ENCODE measurements at regions not wholly inside any gene's neighbourhood (a gene's known extent, or its start where the extent isn't known, plus 50 kb on each side); places are given as distances from the start of the nearest gene placed in this dataset.

DNA sequence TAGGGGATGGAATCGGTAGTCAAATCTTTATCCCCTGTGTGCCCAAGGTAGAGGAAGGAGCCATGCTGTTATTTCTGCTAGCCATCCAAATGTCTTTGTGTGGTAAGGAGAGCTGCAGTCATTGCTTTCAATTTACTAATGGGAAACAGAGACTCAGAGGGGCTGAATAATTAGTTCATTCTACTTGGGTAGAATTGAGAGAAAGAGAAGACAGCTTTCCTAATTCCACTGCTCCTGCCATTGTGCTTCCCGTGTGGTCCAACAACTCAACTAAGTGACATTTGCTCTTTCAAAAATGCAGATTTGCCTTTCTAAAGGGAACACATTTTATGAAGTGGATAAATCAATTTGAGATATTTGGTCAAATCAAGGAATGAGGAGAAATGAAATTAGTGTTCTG, 136.1 kb downstream of the AQP4 start:
- Histone ChIP-seq H3K4me3 (no peak overlapping the region), H3K4me1 (no peaks in the 10 kb centered on the region), H3K27me3 (no peaks in the 10 kb centered on the region), H3K9me3 (no peaks in the 10 kb centered on the region), H3K27ac (no peak overlapping the region), H3K36me3 (no peaks in the 10 kb centered on the region)
- intact Hi-C loops (cut with DNase I): no loop called here
- TF ChIP-seq, protein P1, sequence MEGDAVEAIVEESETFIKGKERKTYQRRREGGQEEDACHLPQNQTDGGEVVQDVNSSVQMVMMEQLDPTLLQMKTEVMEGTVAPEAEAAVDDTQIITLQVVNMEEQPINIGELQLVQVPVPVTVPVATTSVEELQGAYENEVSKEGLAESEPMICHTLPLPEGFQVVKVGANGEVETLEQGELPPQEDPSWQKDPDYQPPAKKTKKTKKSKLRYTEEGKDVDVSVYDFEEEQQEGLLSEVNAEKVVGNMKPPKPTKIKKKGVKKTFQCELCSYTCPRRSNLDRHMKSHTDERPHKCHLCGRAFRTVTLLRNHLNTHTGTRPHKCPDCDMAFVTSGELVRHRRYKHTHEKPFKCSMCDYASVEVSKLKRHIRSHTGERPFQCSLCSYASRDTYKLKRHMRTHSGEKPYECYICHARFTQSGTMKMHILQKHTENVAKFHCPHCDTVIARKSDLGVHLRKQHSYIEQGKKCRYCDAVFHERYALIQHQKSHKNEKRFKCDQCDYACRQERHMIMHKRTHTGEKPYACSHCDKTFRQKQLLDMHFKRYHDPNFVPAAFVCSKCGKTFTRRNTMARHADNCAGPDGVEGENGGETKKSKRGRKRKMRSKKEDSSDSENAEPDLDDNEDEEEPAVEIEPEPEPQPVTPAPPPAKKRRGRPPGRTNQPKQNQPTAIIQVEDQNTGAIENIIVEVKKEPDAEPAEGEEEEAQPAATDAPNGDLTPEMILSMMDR (IDR thresholded peaks at IDR 0.05): no peak
- DNase-seq (no peak), ATAC-seq (no peak)

DNA sequence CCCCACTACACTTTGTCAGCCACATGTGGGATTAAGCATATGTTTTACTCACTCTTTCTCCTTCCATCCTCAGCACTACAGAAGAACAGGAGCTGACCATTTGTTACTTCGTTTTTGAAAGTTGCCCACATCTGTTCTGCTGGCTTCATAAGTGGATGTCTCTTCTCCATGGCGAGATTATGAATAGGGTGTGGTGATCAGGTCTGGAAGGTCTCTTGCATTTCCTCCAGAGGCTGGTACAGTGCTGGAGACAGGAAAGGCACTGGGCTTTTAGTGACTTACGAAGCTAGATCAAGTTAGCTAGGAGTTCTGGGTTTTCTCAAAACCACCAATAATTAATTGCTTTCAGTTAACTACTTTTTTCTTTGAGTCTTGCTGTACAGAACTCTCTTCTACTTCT, 136.5 kb downstream of the AQP4 start:
- H3K4me1 ChIP-seq: no peaks in the 10 kb centered on the region
- no peaks in the 10 kb centered on the region for H3K36me3 ChIP-seq
- no peak for DNase-seq
- H3K9me3 ChIP-seq: no peaks in the 10 kb centered on the region
- intact Hi-C loops (cut with DNase I): no loop called here
- ATAC-seq: no peak
- TF ChIP-seq, protein P1 (IDR thresholded peaks at IDR 0.05): no peak
- H3K4me3 ChIP-seq: no peak overlapping the region
- H3K27ac ChIP-seq: no peak overlapping the region
- H3K27me3 ChIP-seq: no peaks in the 10 kb centered on the region

DNA sequence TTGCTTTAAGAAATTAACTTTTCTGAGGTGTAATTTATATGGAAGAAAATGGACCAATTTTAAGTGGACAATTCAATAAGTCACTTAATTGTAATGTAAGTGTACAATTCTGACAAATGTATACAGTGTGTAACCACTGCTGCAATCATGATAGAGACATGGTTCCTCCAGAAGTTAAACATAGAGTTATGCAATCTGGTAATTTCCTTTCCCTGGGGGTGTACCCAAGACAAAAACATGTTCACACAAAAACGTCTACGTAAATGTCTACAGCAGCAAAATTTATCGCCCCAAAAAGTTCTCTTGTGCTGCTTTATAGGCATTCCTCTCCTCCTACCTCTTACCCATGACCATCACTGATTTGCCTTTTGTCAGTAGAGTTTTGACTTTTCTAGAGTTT, 141.5 kb downstream of the AQP4 start:
- no peak overlapping the region for H3K4me3 ChIP-seq
- TF ChIP-seq, protein P1 (IDR thresholded peaks at IDR 0.05): no peak
- no peak overlapping the region for H3K27ac ChIP-seq
- ATAC-seq (peak; percentile 49), DNase-seq (no peak)
- intact Hi-C loops (cut with DNase I): no loop called here
- H3K27me3 ChIP-seq: no peaks in the 10 kb centered on the region
- H3K4me1 ChIP-seq: no peaks in the 10 kb centered on the region
- no peaks in the 10 kb centered on the region for H3K36me3 ChIP-seq
- H3K9me3 ChIP-seq: no peaks in the 10 kb centered on the region

DNA sequence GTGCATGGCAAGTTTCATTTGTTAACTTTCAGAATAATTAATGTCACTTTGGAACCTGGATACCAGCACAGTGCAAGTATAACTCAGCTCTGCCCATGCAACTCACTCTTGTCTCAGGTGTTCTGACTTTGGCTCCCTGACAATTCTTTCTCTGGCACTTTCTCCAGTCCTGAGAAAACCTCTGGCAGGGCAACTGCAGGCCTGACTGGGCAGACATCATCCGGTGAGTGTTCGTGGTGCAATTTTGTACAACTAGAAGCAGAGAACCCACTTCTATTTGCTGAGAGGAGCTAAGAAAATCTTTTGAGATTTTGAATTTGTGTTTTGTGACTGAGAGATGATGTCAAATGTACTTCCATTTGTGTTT, 143.0 kb downstream of the AQP4 start:
- H3K4me1 ChIP-seq: no peaks in the 10 kb centered on the region
- no peaks in the 10 kb centered on the region for H3K9me3 ChIP-seq
- intact Hi-C loops (cut with DNase I): no loop called here
- no peaks in the 10 kb centered on the region for H3K27me3 ChIP-seq
- no peaks in the 10 kb centered on the region for H3K36me3 ChIP-seq
- H3K27ac ChIP-seq: no peak overlapping the region
- ATAC-seq (no peak), DNase-seq (no peak)
- TF ChIP-seq, protein P1 (IDR thresholded peaks at IDR 0.05): no peak
- H3K4me3 ChIP-seq: no peak overlapping the region

DNA sequence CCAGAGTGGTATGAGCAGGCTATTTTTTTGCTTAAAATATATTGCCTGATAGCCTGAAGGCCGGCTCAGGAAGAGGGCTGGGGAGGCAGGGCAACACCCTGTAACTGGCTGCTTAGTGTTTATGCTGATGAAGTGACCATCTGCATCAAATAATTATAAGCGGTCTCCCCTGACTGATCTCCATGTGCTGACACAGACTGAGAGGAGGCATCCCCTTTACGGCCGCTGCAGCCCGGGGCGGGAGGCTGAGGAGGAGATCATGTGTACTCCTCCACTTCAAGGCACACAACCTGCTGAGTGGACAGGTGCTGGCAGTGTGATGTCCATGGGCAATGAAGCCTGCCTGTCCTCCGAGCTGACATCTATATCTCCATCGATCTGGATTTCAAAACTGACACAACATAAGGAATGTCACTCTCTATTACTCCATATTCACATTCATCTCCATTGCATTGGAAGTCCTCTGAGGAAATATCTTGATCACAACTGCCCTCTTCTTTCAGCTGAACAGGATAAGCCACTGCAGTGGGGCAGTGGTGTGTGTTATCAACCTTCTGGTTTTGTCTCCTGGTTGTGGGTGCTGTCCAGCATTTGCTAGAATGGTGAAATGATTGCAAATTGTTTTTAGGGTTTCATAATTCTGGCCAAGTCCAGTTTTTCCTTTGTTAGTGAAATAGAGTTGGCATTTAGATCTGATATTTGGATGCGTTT, 143.5 kb downstream of the AQP4 start:
- Histone ChIP-seq H3K4me1 (no peaks in the 10 kb centered on the region), H3K27ac (no peak overlapping the region), H3K27me3 (no peaks in the 10 kb centered on the region), H3K4me3 (no peak overlapping the region), H3K36me3 (no peaks in the 10 kb centered on the region), H3K9me3 (no peaks in the 10 kb centered on the region)
- TF ChIP-seq, protein P1 (IDR thresholded peaks at IDR 0.05): no peak
- DNase-seq (no peak), ATAC-seq (no peak)
- intact Hi-C loops (cut with DNase I): no loop called here

DNA sequence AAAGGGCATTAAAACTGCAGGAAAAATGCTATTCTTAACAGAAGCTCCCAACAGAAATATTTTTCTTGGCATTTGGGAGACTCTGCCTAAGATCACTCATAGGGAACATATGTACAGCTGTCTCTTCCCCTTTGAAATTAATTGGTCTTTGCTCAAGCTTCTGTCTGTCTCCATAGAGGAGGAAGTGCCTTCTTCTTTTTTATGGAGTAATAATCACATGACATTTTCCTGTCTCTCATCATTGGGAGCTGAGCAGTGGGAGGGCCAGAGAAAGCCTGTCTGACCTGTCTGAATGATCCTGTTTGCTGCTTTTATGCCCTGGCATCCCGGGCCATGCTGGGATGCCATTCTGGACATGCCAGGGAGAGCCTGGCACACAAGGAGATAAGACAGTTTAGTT, 145.6 kb downstream of the AQP4 start:
- Histone ChIP-seq H3K9me3 (no peaks in the 10 kb centered on the region), H3K27ac (no peak overlapping the region), H3K4me1 (no peaks in the 10 kb centered on the region), H3K4me3 (no peak overlapping the region), H3K36me3 (no peaks in the 10 kb centered on the region), H3K27me3 (no peaks in the 10 kb centered on the region)
- DNase-seq (no peak), ATAC-seq (peak; percentile 76)
- TF ChIP-seq, protein P1 (IDR thresholded peaks at IDR 0.05): no peak
- intact Hi-C loops (cut with DNase I): no loop called here

All from upper lobe of right lung (tissue), 1 donor.